HepG2 (cell line): ENCODE measurements at regions not wholly inside any gene's neighbourhood (a gene's known extent, or its start where the extent isn't known, plus 50 kb on each side); places are given as distances from the start of the nearest gene placed in this dataset.

Experiments
- ASH2L ChIP-seq: fragments of 300-600, 200-600 bp; sonication (generic); IDR thresholded peaks from 2 replicates; pipeline ENCODE4 v1.7.0; 2017; ENCODE audit warnings: low read depth, mild to moderate bottlenecking, moderate library complexity, mixed read lengths, low read length; ENCODE audit not compliant: insufficient read length
- BRD4 ChIP-seq: sonication (generic); formaldehyde crosslinking; IDR thresholded peaks from 2 replicates; pipeline ENCODE4 v1.4.0; 2020; ENCODE audit warnings: missing genetic modification reagents
- HOXA5 ChIP-seq: sonication (generic); formaldehyde crosslinking; IDR thresholded peaks from 2 replicates; pipeline ENCODE4 v1.4.0; 2020; ENCODE audit warnings: missing genetic modification reagents
- JUNB ChIP-seq: sonication (generic); formaldehyde crosslinking; IDR thresholded peaks from 2 replicates; pipeline ENCODE4 v1.8.0; 2022; ENCODE audit warnings: missing genetic modification reagents, mild to moderate bottlenecking, borderline replicate concordance
- KDM1A ChIP-seq: IDR thresholded peaks from 2 replicates; pipeline ENCODE4 v1.6.1; 2016; ENCODE audit warnings: missing compliant biosample characterization
- MBD4 ChIP-seq: IDR thresholded peaks from 2 replicates; pipeline ENCODE4 v1.6.1; 2012; ENCODE audit warnings: low read length, inconsistent platforms, borderline replicate concordance
- NCOR1 ChIP-seq: fragments of 200-600 bp; sonication (generic); IDR thresholded peaks from 2 replicates; pipeline ENCODE4 v1.7.0; 2017; ENCODE audit warnings: antibody characterized with exemption, low read length, borderline replicate concordance
- NONO ChIP-seq, 2 experiments: fragments of 450-650 bp in 1 of 2; sonication (generic) in 1 of 2; formaldehyde crosslinking in 1 of 2; IDR thresholded peaks in 1 of 2; conservative IDR thresholded peaks in 1 of 2; 2 replicates each; pipeline versions ENCODE4 v1.6.1 to v1.8.0; 2017 to 2022; ENCODE audit warnings: mild to moderate bottlenecking in 1 of 2, missing genetic modification reagents in 1 of 2, moderate library complexity in 1 of 2
- SAFB2 ChIP-seq: sonication (generic); formaldehyde crosslinking; IDR thresholded peaks from 2 replicates; pipeline ENCODE4 v1.5.1; 2020; ENCODE audit warnings: missing genetic modification reagents, low read depth, mild to moderate bottlenecking, borderline replicate concordance
- SATB2 ChIP-seq: sonication (generic); formaldehyde crosslinking; IDR thresholded peaks from 2 replicates; pipeline ENCODE4 v1.5.0; 2020; ENCODE audit warnings: missing genetic modification reagents
- SOX13 ChIP-seq, 3 experiments: fragments of 450-650 bp in 1 of 3; sonication (generic) in 1 of 3; formaldehyde crosslinking in 1 of 3; IDR thresholded peaks in 2 of 3; conservative IDR thresholded peaks in 1 of 3; 2 replicates each; pipeline versions ENCODE4 v1.5.0 to v1.6.1; 2016 to 2020; ENCODE audit warnings: antibody characterized with exemption in 1 of 3, mild to moderate bottlenecking in 1 of 3, missing compliant biosample characterization in 1 of 3, missing genetic modification reagents in 1 of 3, moderate library complexity in 1 of 3
- STAT6 ChIP-seq: sonication (generic); formaldehyde crosslinking; IDR thresholded peaks from 2 replicates; pipeline ENCODE4 v1.4.0; 2020; ENCODE audit warnings: missing genetic modification reagents, mild to moderate bottlenecking, borderline replicate concordance
- TAF1 ChIP-seq: sonication (generic); formaldehyde crosslinking; IDR thresholded peaks from 2 replicates; pipeline ENCODE4 v1.4.0; 2020; ENCODE audit warnings: missing genetic modification reagents
- UBTF ChIP-seq: sonication (generic); formaldehyde crosslinking; IDR thresholded peaks from 2 replicates; pipeline ENCODE4 v1.4.0; 2020; ENCODE audit warnings: mild to moderate bottlenecking, missing genetic modification reagents
- YY1 ChIP-seq: IDR thresholded peaks from 2 replicates; pipeline ENCODE4 v1.6.1; 2011; ENCODE audit warnings: low read length, low read depth, moderate library complexity, mild to moderate bottlenecking; ENCODE audit not compliant: insufficient read depth, insufficient replicate concordance
- ZMYM2 ChIP-seq: sonication (generic); formaldehyde crosslinking; IDR thresholded peaks from 2 replicates; pipeline ENCODE4 v1.8.0; 2022; ENCODE audit warnings: mild to moderate bottlenecking, missing genetic modification reagents
- ZNF263 ChIP-seq: sonication (generic); formaldehyde crosslinking; IDR thresholded peaks from 2 replicates; pipeline ENCODE4 v1.4.0; 2020; ENCODE audit warnings: missing genetic modification reagents
- ZNF430 ChIP-seq: sonication (generic); formaldehyde crosslinking; IDR thresholded peaks from 2 replicates; pipeline ENCODE4 v1.9.0; 2021; ENCODE audit warnings: mild to moderate bottlenecking, missing genetic modification reagents
- ZNF446 ChIP-seq: sonication (generic); formaldehyde crosslinking; IDR thresholded peaks from 2 replicates; pipeline ENCODE4 v1.5.0; 2020; ENCODE audit warnings: mild to moderate bottlenecking, missing genetic modification reagents
- ZNF552 ChIP-seq: sonication (generic); formaldehyde crosslinking; IDR thresholded peaks from 2 replicates; pipeline ENCODE4 v1.9.0; 2022; ENCODE audit warnings: missing genetic modification reagents, mild to moderate bottlenecking, borderline replicate concordance
- ZNF616 ChIP-seq: sonication (generic); formaldehyde crosslinking; IDR thresholded peaks from 2 replicates; pipeline ENCODE4 v1.5.0; 2020; ENCODE audit warnings: low read depth, mild to moderate bottlenecking, missing genetic modification reagents
- ZNF781 ChIP-seq: sonication (generic); formaldehyde crosslinking; IDR thresholded peaks from 2 replicates; pipeline ENCODE4 v1.5.1; 2020; ENCODE audit warnings: borderline replicate concordance, mild to moderate bottlenecking, missing genetic modification reagents; ENCODE audit errors: not compliant biosample characterization
- TF ChIP-seq, protein P1 (sequence below): sonication (generic); formaldehyde crosslinking; IDR thresholded peaks from 2 replicates; pipeline ENCODE4 v1.8.0; 2022; ENCODE audit warnings: low read depth, missing genetic modification reagents

GRCh38 chr5:147175516-147176097 is 59.2 kb upstream of the STK32A start (continued):
- TF ChIP-seq STAT6 (CRISPR knock-in tag) (no peak), ZNF616 (no peak), ZNF781 (CRISPR knock-in tag) (no peak), HOXA5 (CRISPR knock-in tag) (0 out of 2 replicates have a peak, but pooled peaks have one; percentile 44), ZNF552 (CRISPR knock-in tag) (no peak), SAFB2 (CRISPR knock-in tag) (no peak), ZMYM2 (no peak), JUNB (CRISPR knock-in tag) (no peak; the same call in 1 of the 2 replicates), ZNF430 (CRISPR knock-in tag) (no peak), NONO (IDR thresholded peaks at IDR 0.05) (no peak), NONO (CRISPR knock-in tag; conservative IDR thresholded peaks at IDR 0.05) (no peak), ASH2L (peak; percentile 77), BRD4 (no peak), SOX13 (IDR thresholded peaks at IDR 0.05) (no peak), SOX13 (CRISPR knock-in tag; conservative IDR thresholded peaks at IDR 0.05 in 1 of 2, IDR thresholded peaks at IDR 0.05 in 1 of 2) (peak in 1 of 2 experiments; percentile 63; a peak in 2 of 4 replicates), NCOR1 (peak; percentile 100), YY1 (no peak), MBD4 (0 out of 2 replicates have a peak, but pooled peaks have one; percentile 61), ZNF446 (CRISPR knock-in tag) (no peak), UBTF (no peak), ZNF263 (CRISPR knock-in tag) (no peak), TAF1 (no peak), SATB2 (CRISPR knock-in tag) (no peak), KDM1A (CRISPR knock-in tag) (peak; percentile 36; the same call in 1 of the 2 replicates)
- TF ChIP-seq, protein P1, sequence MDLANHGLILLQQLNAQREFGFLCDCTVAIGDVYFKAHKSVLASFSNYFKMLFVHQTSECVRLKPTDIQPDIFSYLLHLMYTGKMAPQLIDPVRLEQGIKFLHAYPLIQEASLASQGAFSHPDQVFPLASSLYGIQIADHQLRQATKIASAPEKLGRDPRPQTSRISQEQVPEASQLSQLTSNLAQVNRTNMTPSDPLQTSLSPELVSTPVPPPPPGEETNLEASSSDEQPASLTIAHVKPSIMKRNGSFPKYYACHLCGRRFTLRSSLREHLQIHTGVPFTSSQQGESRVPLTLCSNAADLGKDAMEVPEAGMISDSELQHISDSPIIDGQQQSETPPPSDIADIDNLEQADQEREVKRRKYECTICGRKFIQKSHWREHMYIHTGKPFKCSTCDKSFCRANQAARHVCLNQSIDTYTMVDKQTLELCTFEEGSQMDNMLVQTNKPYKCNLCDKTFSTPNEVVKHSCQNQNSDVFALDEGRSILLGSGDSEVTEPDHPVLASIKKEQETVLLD (CRISPR knock-in tag), result peak; percentile 56; the same call in 1 of the 2 replicates
